Esophagus (tissue), 2 donors: ENCODE measurements at regions not wholly inside any gene's neighbourhood (a gene's known extent, or its start where the extent isn't known, plus 50 kb on each side); places are given as distances from the start of the nearest gene placed in this dataset.

Source experiments
- H3K27ac ChIP-seq, 2 donors: one replicate each; pipeline ENCODE4 v1.5.1; 2013; ENCODE audit warnings: low read depth in 2 of 2, mild to moderate bottlenecking in 2 of 2, inconsistent platforms in 1 of 2, low read length in 1 of 2, moderate library complexity in 1 of 2
- H3K27me3 ChIP-seq, 2 donors: one replicate each; pipeline ENCODE4 v1.6.1; 2013; ENCODE audit warnings: low read length in 2 of 2, control low read depth in 1 of 2, mild to moderate bottlenecking in 1 of 2; ENCODE audit not compliant: insufficient read depth in 2 of 2, control insufficient read depth in 1 of 2
- H3K36me3 ChIP-seq, 2 donors: one replicate each; pipeline ENCODE4 v1.6.1; 2013; ENCODE audit warnings: low read length in 1 of 2; ENCODE audit not compliant: control insufficient read depth in 2 of 2, insufficient read depth in 2 of 2
- H3K4me1 ChIP-seq, 2 donors: one replicate each; pipeline ENCODE4 v1.6.1; 2013; ENCODE audit warnings: low read length in 1 of 2; ENCODE audit not compliant: control insufficient read depth in 2 of 2, insufficient read depth in 2 of 2
- H3K4me3 ChIP-seq, 2 donors: one replicate each; pipeline ENCODE4 v1.5.1; 2013; ENCODE audit warnings: low read length in 2 of 2, mild to moderate bottlenecking in 2 of 2, low read depth in 1 of 2, moderate library complexity in 1 of 2
- H3K9me3 ChIP-seq, 2 donors: one replicate each; pipeline ENCODE4 v1.6.1; 2013; ENCODE audit warnings: mild to moderate bottlenecking in 2 of 2, low read depth in 1 of 2, low read length in 1 of 2, moderate library complexity in 1 of 2; ENCODE audit not compliant: control insufficient read depth in 2 of 2, insufficient read depth in 1 of 2
- WGBS, 2 donors: extraction: QIAGEN DNeasy Blood & Tissue Kit; methylation state at CpG; one replicate each; pipeline ENCODE4 v1.1.7; 2013; 5-methylcytosine and 5-hydroxymethylcytosine counted together
- donor health status: healthy with polysubstance abuse.
- donor health status: Bipolar disorder and iron deficiency.

DNA sequence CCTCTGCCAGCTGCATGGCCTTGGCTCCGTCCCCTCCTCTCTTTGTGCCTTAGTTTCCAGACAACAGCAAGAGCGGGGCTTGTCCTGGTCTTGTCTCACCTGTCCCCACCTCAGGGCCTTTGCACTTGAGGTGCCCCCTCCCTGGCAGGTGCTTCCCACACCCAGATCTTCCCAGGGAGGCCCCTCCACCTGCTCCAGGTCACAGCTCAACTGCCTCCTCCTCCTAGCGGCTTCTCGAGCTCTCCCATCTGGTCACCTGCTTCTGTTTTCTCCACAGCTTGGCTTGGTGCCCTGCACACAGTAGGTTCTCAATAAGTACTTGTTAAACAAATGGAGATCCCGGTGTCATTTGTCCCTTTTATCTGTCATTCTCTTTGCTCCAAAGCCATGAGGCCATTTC is 64.3 kb upstream of the ZNF716 start:
- Histone ChIP-seq H3K27ac (no peak overlapping the region), H3K27me3 (no peaks in the 10 kb centered on the region), H3K4me3 (no peak overlapping the region), H3K36me3 (no peaks in the 10 kb centered on the region), H3K9me3 (peaks cover 28 to 33% of the 10 kb centered on the region in 2 donors), H3K4me1 (no peaks in the 10 kb centered on the region)
- 79 to 88% methylated on average over 4 to 5 of the region's 5 CpGs for WGBS, 2 donors

DNA sequence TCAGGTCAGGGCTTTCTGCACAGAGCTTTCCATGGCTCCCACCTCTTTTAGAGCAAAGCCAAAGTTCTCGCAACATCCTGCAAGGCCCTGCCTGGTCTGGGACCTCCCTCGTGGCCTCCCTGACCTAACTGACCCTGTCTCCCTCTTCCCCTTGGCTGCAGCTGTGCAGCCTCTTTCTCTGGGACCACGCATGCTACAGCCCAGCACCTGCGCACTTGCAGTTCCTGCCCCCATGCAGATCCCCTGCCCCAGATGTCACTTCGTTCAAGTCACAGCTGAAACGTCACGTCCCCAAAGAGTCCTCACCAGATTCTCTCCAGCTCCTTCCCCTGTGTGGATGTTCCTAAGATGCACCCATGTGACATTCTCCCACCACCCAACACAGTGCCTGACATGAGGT is 61.2 kb upstream of the ZNF716 start:
- H3K9me3 ChIP-seq = peaks cover 21 to 31% of the 10 kb centered on the region in 2 donors
- H3K27me3 ChIP-seq = no peaks in the 10 kb centered on the region

DNA sequence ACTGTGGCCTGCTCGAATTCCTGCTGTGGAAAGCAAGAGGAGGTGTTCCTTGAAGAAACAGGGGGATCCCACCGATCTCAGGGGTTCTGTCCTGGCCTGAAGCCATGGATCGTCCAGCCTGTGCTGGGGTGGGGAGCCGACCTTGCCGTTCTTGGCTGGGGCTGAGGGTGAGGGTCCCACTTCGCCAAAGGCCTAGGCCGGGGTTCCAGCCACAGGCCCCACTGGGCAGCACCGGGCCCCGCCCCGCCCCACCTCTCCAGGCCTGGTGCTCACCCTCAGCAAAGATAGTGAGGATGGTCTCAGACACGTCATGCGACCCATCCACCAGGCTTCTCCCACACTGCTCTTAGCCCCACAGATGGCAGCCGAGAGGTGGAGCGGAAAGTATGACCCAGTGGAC is 51.4 kb upstream of the ZNF716 start:
- H3K4me1 ChIP-seq = no peaks in the 10 kb centered on the region
- H3K36me3 ChIP-seq = no peaks in the 10 kb centered on the region
- WGBS, 2 donors = 88 to 90% methylated on average over 14 of the region's 14 CpGs
- H3K9me3 ChIP-seq = peaks cover 14 to 29% of the 10 kb centered on the region in 2 donors
- H3K27ac ChIP-seq = no peak overlapping the region
- no peaks in the 10 kb centered on the region for H3K27me3 ChIP-seq
- H3K4me3 ChIP-seq = no peak overlapping the region

More for the DNA sequence above, 61.2 kb upstream of the ZNF716 start:
- H3K4me3 ChIP-seq = no peak overlapping the region
- no peaks in the 10 kb centered on the region for H3K4me1 ChIP-seq
- H3K36me3 ChIP-seq = no peaks in the 10 kb centered on the region
- WGBS, 2 donors = 71 to 80% methylated on average over 7 of the region's 7 CpGs
- no peak overlapping the region for H3K27ac ChIP-seq

DNA sequence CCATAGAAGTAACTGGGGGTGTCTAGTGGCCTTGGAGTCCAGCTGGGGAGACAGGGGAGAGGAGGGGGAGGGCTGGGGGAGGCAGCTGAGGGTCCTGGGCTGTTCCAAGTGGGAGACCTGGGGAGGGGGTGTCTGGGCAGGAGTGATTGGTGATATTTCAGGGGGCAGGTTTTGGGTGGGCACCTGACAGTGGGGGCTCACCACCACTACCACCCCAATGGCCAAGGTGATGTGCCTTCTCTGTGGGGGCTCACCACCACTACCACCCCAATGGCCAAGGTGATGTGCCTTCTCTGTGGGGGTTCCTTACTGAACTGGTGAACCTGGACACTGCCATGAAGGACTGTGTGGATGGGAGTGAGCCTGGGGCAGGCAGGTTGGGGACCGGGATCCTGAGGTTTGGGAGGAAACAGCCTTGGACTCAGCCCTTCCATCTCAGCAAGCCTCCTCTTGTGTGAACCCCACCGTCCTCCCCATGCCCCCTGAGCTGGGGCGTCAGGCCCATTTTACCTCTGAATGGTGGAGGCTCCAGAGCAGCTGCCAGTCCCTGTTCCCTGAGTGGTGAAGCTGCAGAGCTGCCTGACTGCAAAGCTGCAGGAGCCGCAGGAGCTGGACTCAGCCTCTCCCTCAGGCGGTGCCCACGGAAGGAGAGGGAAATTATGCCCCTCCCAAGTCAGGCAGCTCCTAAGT is 50.6 kb upstream of the ZNF716 start:
- H3K4me3 ChIP-seq = no peak overlapping the region
- H3K4me1 ChIP-seq = no peaks in the 10 kb centered on the region
- H3K27ac ChIP-seq = no peak overlapping the region
- no peaks in the 10 kb centered on the region for H3K27me3 ChIP-seq
- H3K9me3 ChIP-seq = peaks cover 17 to 35% of the 10 kb centered on the region in 2 donors
- H3K36me3 ChIP-seq = no peaks in the 10 kb centered on the region
- WGBS, 2 donors = 85 to 86% methylated on average over 6 of the region's 6 CpGs

DNA sequence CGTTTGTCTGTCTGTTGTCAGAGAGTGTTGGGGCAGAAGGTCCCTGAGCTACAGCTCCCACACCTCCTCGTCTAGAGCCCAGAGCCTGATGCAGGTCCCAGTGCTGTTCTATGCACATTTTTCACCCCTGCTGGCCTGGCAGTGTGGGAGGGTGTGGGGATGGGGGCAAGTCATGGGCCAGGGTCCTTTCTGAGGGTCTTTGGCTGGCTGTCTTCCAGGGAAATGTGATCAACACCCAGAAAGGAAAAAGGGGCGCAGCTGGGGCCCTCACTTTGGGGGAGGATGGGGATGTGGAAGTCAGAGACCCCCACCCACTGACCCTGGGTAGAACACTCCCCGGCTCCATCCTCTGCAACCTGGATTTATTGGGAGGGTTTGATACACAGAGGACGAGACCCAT is 50.0 kb upstream of the ZNF716 start:
- no peaks in the 10 kb centered on the region for H3K27me3 ChIP-seq
- H3K9me3 ChIP-seq = peaks cover 20 to 41% of the 10 kb centered on the region in 2 donors
- 75 to 79% methylated on average over 5 of the region's 5 CpGs for WGBS, 2 donors
- H3K27ac ChIP-seq = no peak overlapping the region
- no peaks in the 10 kb centered on the region for H3K36me3 ChIP-seq
- H3K4me3 ChIP-seq = no peak overlapping the region
- H3K4me1 ChIP-seq = no peaks in the 10 kb centered on the region
